Endothelial cell of umbilical vein (primary cell): ENCODE measurements at regions not wholly inside any gene's neighbourhood (a gene's known extent, or its start where the extent isn't known, plus 50 kb on each side); places are given as distances from the start of the nearest gene placed in this dataset.

ENCODE experiments used
- BruUV-seq: library from RNA; stranded (reverse); fragments of 400-500 nt; replicated peaks from 2 replicates; lab custom pipeline; 2021; lab: Mats Ljungman, UMichigan
- CTCF ChIA-PET: fragments of 300-600, 350-600 bp; sonication (Branson Sonifier 250); formaldehyde crosslinking; loops from one replicate; lab custom pipeline; 2021; ENCODE audit warnings: antibody characterized with exemption, inconsistent platforms; lab: Charles Lee
- POLR2A ChIA-PET: fragments of 300-600, 350-600 bp; sonication (Branson Sonifier 250); formaldehyde crosslinking; loops from one replicate; lab custom pipeline; 2021; ENCODE audit warnings: antibody characterized with exemption, inconsistent platforms; lab: Charles Lee
- DNase-seq: peaks from one replicate; pipeline ENCODE4 v3.0.0-alpha.2; 2011; ENCODE audit warnings: low read depth, low spot score
- FAIRE-seq: peaks from 2 replicates; lab custom pipeline; 2011; peaks lifted over from hg19 to GRCh38; lab: Jason Lieb, UNC
- H2AFZ ChIP-seq: 2 replicates; pipeline ENCODE4 v1.6.0; 2012; ENCODE audit warnings: low read depth, low read length, control low read depth, inconsistent platforms
- H3K27ac ChIP-seq: 2 replicates; pipeline ENCODE4 v1.5.1; 2011; ENCODE audit warnings: low read depth, mild to moderate bottlenecking, control low read depth, low read length, moderate library complexity; ENCODE audit not compliant: insufficient read depth
- H3K27me3 ChIP-seq, 2 experiments: 2 replicates each; pipeline versions ENCODE4 v1.6.0 to v1.6.1; 2011; ENCODE audit warnings: low read length in 2 of 2, mixed read lengths in 1 of 2; ENCODE audit not compliant: control insufficient read depth in 2 of 2, insufficient read depth in 2 of 2
- H3K36me3 ChIP-seq, 2 experiments: 2 replicates in 1 of 2; 3 replicates in 1 of 2; pipeline ENCODE4 v1.5.1; 2011; ENCODE audit warnings: low read length in 2 of 2, mild to moderate bottlenecking in 1 of 2, moderate library complexity in 1 of 2; ENCODE audit not compliant: control insufficient read depth in 2 of 2, insufficient read depth in 2 of 2; ENCODE audit errors: extremely low read depth in 1 of 2
- H3K4me1 ChIP-seq: 3 replicates; pipeline ENCODE4 v1.5.1; 2011; ENCODE audit warnings: mild to moderate bottlenecking, low read length; ENCODE audit not compliant: control insufficient read depth, insufficient read depth; ENCODE audit errors: extremely low read depth
- H3K4me2 ChIP-seq: 2 replicates; pipeline ENCODE4 v1.6.1; 2011; ENCODE audit warnings: low read length, control low read depth, mixed read lengths; ENCODE audit not compliant: insufficient read depth
- H3K4me3 ChIP-seq, 3 experiments: fragments of 200-600 bp in 1 of 3; sonication (generic), shearing (Covaris generic) in 1 of 3; replicated peaks in 1 of 3; 2 replicates each; pipeline ENCODE4 v1.5.1; 2011 to 2016; ENCODE audit warnings: control low read depth in 3 of 3, low read length in 3 of 3, mild to moderate bottlenecking in 2 of 3, inconsistent platforms in 1 of 3, low read depth in 1 of 3, moderate library complexity in 1 of 3; ENCODE audit not compliant: insufficient read depth in 1 of 3
- H3K79me2 ChIP-seq: 2 replicates; pipeline ENCODE4 v1.6.0; 2012; ENCODE audit warnings: low read length, inconsistent platforms; ENCODE audit not compliant: control insufficient read depth, insufficient read depth
- H3K9ac ChIP-seq: replicated peaks from 2 replicates; pipeline ENCODE3; 2011; ENCODE audit warnings: low read length, control low read depth; ENCODE audit not compliant: insufficient read depth; ENCODE audit errors: extremely low read depth
- H3K9me1 ChIP-seq: replicated peaks from 3 replicates; pipeline ENCODE4 v1.6.0; 2011; ENCODE audit warnings: mild to moderate bottlenecking, low read length; ENCODE audit not compliant: control insufficient read depth, insufficient read depth; ENCODE audit errors: extremely low read depth
- H3K9me3 ChIP-seq: replicated peaks from 2 replicates; pipeline ENCODE4 v1.5.1; 2012; ENCODE audit warnings: low read length, inconsistent platforms; ENCODE audit not compliant: control insufficient read depth, insufficient read depth
- H4K20me1 ChIP-seq: replicated peaks from 2 replicates; pipeline ENCODE3; 2011; ENCODE audit warnings: mild to moderate bottlenecking, low read length; ENCODE audit not compliant: control insufficient read depth, insufficient read depth; ENCODE audit errors: extremely low read depth
- FOS ChIP-seq: IDR thresholded peaks from 2 replicates; pipeline ENCODE4 v1.6.1; 2011; ENCODE audit warnings: mild to moderate bottlenecking, low read length, moderate library complexity, borderline replicate concordance; ENCODE audit not compliant: insufficient read depth
- GATA2 ChIP-seq: IDR thresholded peaks from 2 replicates; pipeline ENCODE4 v1.7.0; 2011; ENCODE audit warnings: low read depth, mild to moderate bottlenecking, moderate library complexity, mixed read lengths, low read length; ENCODE audit not compliant: insufficient read length, insufficient read depth
- JUN ChIP-seq: IDR thresholded peaks from 2 replicates; pipeline ENCODE4 v1.6.1; 2011; ENCODE audit warnings: borderline replicate concordance, low read depth; ENCODE audit not compliant: insufficient read length, insufficient read depth
- MYC ChIP-seq: IDR thresholded peaks from one replicate; pipeline ENCODE4 v1.6.1; 2011; ENCODE audit warnings: mild to moderate bottlenecking, low read depth, low read length
- POLR2A ChIP-seq: IDR thresholded peaks from 2 replicates; pipeline ENCODE4 v1.6.1; 2012; ENCODE audit warnings: low read depth, mild to moderate bottlenecking, control low read depth, low read length
- POLR2AphosphoS5 ChIP-seq: IDR thresholded peaks from 2 replicates; pipeline ENCODE4 v1.6.1; 2012; ENCODE audit warnings: low read depth, mild to moderate bottlenecking, control low read depth, low read length, moderate library complexity; ENCODE audit not compliant: insufficient read depth
- dilution Hi-C: fragments of 300-500 bp; cut with MboI; formaldehyde crosslinking; loops from one replicate; pipeline ENCODE4 v1.15.0; 2019; ENCODE audit warnings: low sequenced_read_pairs; ENCODE audit not compliant: extremely low pct_ligation_motif_present
- intact Hi-C: fragments of 100-400 bp; cut with micrococcal nuclease; formaldehyde crosslinking; loops from one replicate; pipeline ENCODE4 v1.10.0; 2022
- TF ChIP-seq, protein P1 (sequence below): IDR thresholded peaks from 2 replicates; pipeline ENCODE4 v1.6.1; 2011; ENCODE audit not compliant: insufficient read depth, insufficient read length
- TF ChIP-seq, protein P2 (sequence below), 2 donors: IDR thresholded peaks; 1 replicate in 1 of 2; 2 replicates in 1 of 2; pipeline ENCODE4 v1.5.1; 2011; ENCODE audit warnings: low read length in 2 of 2, mild to moderate bottlenecking in 2 of 2, moderate library complexity in 2 of 2, control low read depth in 1 of 2, inconsistent platforms in 1 of 2, low read depth in 1 of 2; ENCODE audit not compliant: insufficient read depth in 1 of 2; ENCODE audit errors: extremely low read depth in 1 of 2

DNA sequence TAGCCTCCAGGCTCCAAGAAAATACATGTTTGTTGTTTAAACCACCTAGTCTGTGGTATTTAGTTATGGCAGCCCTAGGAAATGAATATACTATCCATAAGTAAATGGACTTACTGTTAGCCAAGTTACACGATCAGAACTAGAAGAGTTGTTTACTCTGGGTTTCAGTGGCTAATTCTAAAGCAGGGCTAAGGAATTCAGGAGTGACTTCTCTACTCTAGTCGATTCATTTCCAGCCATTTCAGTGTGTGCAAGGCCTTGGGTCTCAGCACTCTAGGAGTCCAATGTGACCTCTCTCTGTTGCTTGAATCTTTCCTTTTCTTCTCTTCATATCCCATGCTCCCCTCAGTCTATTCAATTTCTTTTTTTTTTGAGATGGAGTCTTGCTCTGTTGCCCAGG, 66.7 kb downstream of the BHLHE40 start:
- Histone ChIP-seq H3K27ac (no peak overlapping the region), H3K4me3 (no peak overlapping the region), H4K20me1 (no peaks in the 10 kb centered on the region), H3K4me2 (no peak overlapping the region), H3K9me3 (no peaks in the 10 kb centered on the region), H3K9me1 (no peaks in the 10 kb centered on the region), H3K27me3 (no peaks in the 10 kb centered on the region), H2AFZ (no peak overlapping the region), H3K9ac (no peak overlapping the region), H3K4me1 (no peaks in the 10 kb centered on the region), H3K36me3 (no peaks in the 10 kb centered on the region), H3K79me2 (no peaks in the 10 kb centered on the region)
- intact Hi-C loops = no loop called here
- no peak for TF ChIP-seq MYC
- TF ChIP-seq FOS = no peak
- TF ChIP-seq, protein P1, sequence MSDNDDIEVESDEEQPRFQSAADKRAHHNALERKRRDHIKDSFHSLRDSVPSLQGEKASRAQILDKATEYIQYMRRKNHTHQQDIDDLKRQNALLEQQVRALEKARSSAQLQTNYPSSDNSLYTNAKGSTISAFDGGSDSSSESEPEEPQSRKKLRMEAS = no peak
- TF ChIP-seq POLR2A = no peak
- no peak for TF ChIP-seq JUN
- TF ChIP-seq GATA2 = no peak
- TF ChIP-seq, protein P2, sequence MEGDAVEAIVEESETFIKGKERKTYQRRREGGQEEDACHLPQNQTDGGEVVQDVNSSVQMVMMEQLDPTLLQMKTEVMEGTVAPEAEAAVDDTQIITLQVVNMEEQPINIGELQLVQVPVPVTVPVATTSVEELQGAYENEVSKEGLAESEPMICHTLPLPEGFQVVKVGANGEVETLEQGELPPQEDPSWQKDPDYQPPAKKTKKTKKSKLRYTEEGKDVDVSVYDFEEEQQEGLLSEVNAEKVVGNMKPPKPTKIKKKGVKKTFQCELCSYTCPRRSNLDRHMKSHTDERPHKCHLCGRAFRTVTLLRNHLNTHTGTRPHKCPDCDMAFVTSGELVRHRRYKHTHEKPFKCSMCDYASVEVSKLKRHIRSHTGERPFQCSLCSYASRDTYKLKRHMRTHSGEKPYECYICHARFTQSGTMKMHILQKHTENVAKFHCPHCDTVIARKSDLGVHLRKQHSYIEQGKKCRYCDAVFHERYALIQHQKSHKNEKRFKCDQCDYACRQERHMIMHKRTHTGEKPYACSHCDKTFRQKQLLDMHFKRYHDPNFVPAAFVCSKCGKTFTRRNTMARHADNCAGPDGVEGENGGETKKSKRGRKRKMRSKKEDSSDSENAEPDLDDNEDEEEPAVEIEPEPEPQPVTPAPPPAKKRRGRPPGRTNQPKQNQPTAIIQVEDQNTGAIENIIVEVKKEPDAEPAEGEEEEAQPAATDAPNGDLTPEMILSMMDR (IDR thresholded peaks at IDR 0.05; ENCODE audit: extremely low read depth in 1 of 2, insufficient read depth in 1 of 2, low read depth in 1 of 2, low read length in 2 of 2) = no peak
- no peak for TF ChIP-seq POLR2AphosphoS5
- FAIRE-seq (no peak), DNase-seq (no peak)
- no TSS peak for BruUV-seq
- POLR2A ChIA-PET = no interaction called here
- dilution Hi-C loops = no loop called here
- CTCF ChIA-PET = no interaction called here
